HG02642 (cell line): ENCODE measurements at regions not wholly inside any gene's neighbourhood (a gene's known extent, or its start where the extent isn't known, plus 50 kb on each side); places are given as distances from the start of the nearest gene placed in this dataset.

Experiments used
- ATAC-seq: cut with Tn5 transposase; IDR thresholded peaks from one replicate; pipeline ENCODE4 v1.9.1; 2021; ENCODE audit warnings: mild to moderate bottlenecking; ENCODE audit not compliant: unreplicated experiment, poor library complexity

DNA sequence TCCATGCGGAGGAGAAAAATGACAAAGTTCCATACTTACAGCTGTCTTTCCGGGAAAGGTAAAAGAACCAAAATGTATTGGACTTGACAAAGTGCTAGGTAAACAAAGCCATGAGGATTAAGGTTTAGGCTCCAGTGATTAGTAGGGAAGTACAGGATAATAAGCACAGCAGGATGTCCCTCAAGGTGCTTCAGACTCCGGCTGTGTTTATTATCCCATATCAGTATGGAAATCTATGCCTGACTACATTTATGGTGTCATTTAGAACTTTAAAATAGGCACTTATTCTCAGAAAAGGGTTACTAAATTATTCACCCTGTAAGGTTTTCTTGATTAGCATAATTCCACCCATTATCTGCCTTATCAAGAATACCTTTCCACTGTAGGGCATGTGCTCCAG is 136.3 kb upstream of the CCDC68 start:
- no peak for ATAC-seq

DNA sequence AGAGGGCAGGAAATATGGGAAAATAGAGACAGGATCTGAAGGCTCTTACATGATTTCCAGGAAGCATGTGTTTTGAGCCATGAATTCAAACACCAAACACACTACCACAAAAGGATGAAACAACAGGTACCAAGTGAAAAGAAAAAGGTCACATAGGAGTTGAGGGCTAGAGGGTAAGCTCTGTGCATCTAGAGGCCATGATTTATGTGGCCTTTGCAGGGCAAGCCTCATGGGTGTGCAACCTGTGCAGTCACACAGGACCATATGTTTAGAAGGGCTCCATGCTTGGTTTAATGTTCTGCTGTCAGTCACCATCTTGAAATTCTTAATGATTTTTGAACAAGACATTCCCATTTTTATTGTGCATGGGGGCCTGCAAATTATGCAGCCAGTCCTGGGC is 134.5 kb upstream of the CCDC68 start:
- no peak for ATAC-seq

- no peak for ATAC-seq
Measured at GRCh38 chr18:55093295-55093694, 134.0 kb upstream of the CCDC68 start.

DNA sequence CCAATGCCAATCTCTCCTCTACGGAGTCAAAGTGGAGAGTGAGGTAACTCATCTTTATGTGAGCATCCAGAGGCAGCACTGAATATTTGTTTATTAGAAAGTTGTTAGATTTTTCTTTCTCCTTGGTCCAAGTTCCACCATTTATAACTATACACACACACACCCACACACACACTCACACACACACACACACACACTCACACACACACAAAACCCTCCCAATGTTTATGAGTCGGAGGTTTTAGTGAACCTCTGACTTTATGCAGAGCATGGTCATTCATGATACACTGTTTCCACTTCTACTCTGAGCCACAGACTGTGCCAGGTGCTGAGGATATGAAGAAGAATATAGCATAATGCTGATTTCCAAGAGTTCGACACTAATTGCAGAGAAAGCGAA is 132.9 kb upstream of the CCDC68 start:
- no peak for ATAC-seq

DNA sequence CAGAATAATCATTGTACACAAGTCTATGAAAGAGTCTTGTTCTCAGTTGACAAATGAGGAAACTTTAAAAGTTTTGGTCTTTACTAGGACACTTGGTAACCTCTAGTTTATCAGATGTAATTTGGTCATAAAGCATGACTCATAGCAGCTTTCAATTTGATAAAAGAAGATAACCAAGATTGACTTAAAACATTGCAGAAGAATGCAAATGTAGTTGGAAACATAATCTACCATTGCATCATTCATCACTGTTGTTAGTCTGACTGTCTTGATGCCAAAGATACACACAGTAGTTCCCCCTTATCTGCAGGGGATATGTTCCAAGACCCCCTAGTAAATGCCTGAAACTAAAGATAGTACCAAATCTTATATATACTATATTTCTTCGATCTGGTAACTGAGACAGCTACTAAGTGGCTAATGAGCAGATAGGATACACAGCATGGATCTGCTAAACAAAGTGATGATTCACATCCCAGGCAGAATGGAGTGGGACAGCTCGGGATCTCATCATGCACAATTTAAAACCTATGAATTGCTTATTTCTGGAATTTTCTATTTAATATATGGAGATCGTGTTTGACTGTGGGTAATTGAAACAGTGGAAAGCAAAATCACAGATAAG is 131.4 kb upstream of the CCDC68 start:
- no peak for ATAC-seq

GRCh38 chr18:55089610-55090009 is 130.3 kb upstream of the CCDC68 start:
- no peak for ATAC-seq

GRCh38 chr18:55088561-55088960 is 129.3 kb upstream of the CCDC68 start:
- no peak for ATAC-seq

- peak; percentile 57 for ATAC-seq
Measured at GRCh38 chr18:55088000-55088401, 128.7 kb upstream of the CCDC68 start.

GRCh38 chr18:55086906-55087305 is 127.6 kb upstream of the CCDC68 start:
- no peak for ATAC-seq

DNA sequence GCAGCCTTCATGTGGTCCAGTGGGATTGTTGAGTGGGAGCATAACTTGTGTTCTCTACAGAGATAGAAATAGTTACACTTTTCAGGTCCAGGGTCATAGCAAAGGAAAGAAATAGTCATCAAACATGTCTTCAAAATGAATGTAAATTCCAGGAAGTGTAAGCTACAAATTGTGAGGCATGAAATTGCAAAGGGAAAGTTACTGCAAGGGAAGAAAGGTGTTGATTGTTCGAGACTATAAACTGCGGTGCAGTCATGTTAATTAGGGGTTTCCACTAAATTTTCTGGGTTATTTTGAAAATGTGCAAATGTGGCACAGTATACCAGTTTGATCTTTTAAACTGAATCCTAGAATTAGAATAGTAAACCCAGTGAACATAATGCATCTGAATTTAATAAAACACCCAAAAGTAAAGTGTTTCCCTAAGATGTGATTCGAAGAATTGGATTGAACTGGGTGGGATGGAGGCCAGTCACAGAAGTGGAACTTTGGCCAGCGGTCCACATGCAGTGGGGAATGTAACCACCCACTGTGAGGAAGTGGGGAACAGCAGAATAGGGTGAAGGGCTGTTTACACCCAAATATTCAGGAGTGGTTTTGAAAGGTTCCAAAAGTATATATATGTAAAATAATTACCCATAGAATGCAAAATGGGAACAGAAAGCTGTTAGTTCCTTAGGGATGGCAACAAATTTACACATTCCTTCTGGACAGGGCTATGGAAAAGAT is 126.5 kb upstream of the CCDC68 start:
- no peak for ATAC-seq

DNA sequence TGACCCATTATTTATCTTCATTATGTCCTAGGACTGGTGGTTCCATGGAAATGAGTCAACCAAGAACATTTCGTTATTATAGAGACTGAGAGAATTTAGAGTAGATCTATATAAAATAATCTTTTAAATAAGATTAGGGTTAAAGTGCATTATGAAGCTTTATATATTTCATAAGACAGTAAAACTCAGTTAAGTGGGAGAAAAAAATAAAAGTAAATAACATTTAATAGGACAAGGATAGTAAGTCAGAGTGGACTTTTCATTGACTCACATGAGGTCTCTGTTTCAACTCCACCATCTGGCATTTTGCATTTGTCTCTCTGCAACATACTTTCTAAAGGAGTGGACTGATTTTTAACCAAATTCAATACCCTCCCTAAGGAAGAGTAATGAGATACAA is 125.3 kb upstream of the CCDC68 start:
- no peak for ATAC-seq

GRCh38 chr18:55083461-55083860 is 124.2 kb upstream of the CCDC68 start:
- no peak for ATAC-seq

GRCh38 chr18:55079481-55080355 is 120.5 kb upstream of the CCDC68 start:
- ATAC-seq: no peak

DNA sequence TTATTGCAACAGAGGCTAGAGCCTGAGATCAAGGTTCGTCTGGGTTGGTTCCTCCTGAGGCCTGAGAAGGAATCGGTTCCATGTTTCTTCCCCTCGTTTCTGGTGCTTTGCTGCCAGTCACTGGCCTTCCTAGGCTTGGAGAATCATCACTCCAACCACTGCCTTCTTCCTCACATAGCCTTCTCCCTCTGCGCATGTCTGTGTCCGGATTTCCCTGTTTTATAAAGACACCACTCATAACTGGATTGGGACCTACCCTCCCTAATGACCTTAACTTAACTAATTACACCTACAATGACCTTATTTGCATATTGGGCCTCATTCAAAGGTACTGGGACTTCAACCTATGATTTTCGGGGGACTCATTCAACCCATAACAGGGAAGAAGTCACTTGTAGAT is 119.8 kb upstream of the CCDC68 start:
- no peak for ATAC-seq

- ATAC-seq: no peak
Measured at GRCh38 chr18:55078303-55078932, 119.2 kb upstream of the CCDC68 start.

DNA sequence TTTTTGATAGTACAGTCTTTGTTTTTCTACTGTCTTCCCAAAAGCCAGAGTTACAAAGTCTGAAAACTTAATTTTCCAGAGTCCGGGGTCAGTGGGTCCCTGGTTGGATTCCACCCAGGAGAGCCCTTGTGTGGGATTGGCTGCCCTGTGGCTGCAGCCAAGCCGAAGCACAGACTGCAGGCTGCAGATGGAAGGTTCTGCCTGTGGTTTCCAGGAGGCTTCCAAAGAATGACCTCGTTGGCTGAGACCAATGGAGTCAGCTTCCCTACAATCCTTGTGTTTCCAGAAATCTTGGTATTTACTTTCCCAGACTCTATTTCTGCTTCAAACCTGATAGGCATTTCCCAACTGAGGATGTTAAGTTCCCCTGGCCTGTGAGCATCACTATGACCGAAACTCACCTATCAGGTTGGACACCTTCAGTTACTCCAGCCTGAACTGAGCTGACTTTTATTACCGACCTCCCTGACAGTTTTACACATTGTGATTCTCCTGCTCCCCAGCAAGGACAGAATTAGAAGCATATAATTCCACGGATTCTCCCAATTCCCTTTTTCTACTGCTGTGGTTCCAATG is 117.5 kb upstream of the CCDC68 start:
- no peak for ATAC-seq

DNA sequence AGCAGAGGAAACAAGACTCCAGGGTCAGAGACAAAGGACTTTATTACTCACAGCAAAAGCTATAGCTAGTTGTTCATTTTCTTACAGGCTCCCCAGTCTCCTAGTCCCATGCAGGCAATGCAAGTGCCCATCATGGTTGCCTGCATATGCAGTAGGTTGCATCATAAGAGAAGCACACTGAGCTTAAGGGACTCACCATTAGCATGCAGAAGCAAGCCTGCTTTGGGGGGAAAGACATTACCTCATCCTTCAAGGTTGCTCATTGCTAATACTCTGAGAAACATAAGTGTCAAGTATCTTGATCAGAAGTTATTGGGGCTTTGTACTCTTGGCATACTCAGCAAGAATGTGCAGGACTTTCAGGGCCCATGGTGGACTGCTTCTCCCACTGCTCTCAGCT is 114.6 kb upstream of the CCDC68 start:
- ATAC-seq: no peak

DNA sequence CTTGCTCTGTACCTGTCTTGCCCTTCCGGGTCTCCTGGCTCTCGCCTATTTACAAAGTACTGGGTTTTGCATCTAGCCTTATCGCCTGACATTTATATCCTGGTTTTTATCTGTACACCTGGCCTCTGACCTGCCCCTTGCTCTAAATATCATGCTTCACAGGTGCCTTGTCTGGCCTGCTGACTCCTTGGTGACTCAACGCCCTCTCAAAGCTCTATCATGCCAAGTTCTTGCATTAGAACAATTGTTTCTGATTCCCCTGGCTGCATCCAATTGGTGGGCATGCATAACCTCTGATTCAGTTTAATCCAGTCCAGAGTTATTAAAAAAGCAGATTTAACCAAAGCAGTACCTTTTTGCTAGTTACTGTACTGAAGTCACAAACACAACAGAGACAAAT is 113.9 kb upstream of the CCDC68 start:
- no peak for ATAC-seq

GRCh38 chr18:55072698-55073097 is 113.4 kb upstream of the CCDC68 start:
- no peak for ATAC-seq

GRCh38 chr18:55072181-55072580 is 112.9 kb upstream of the CCDC68 start:
- no peak for ATAC-seq
